ENCODE measurements at regions not wholly inside any gene's neighbourhood (a gene's known extent, or its start where the extent isn't known, plus 50 kb on each side); places are given as distances from the start of the nearest gene placed in this dataset.

DNA sequence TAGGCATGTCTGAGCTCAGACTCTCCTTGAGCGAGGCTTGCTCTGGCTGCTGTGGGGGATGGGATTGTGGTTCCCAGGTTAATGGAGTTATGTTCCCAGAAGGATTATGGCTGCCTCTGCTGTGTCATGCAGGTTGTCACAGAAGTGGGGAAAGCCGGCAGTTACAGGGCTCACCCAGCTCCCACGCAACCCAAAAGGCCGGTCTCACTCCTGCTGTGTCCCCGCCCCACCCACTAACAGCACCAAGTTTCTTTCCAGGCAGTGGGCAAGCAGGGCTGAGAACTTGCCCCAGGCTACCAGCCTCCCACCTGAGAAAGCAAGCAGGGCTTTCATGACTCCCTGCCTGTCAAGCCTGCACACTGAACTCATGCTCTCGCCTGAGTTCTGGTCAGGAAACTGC, 750.5 kb downstream of the FRK start:
- TF ChIP-seq ZNF44 (CRISPR knock-in tag; IDR thresholded peaks at IDR 0.05) (no peak), CTCF (CRISPR knock-in tag; IDR thresholded peaks at IDR 0.05) (no peak), RXRA (CRISPR knock-in tag; IDR thresholded peaks at IDR 0.05) (no peak), HNF4A (CRISPR knock-in tag; IDR thresholded peaks at IDR 0.05) (no peak), GATAD1 (CRISPR knock-in tag; IDR thresholded peaks at IDR 0.05) (no peak), CBX2 (IDR thresholded peaks at IDR 0.05; ENCODE audit: low read depth, low read length) (no peak), CBX2 (CRISPR knock-in tag; IDR thresholded peaks at IDR 0.05; ENCODE audit: low read depth) (no peak), EZH2 (conservative IDR thresholded peaks at IDR 0.05; ENCODE audit: low read depth, low read length) (no peak), TARDBP (CRISPR knock-in tag; IDR thresholded peaks at IDR 0.05) (no peak), FOXP1 (IDR thresholded peaks at IDR 0.05) (no peak), FOXP1 (CRISPR knock-in tag; IDR thresholded peaks at IDR 0.05) (no peak)

Measured in HepG2 (cell line).